ENCODE measurements at regions not wholly inside any gene's neighbourhood (a gene's known extent, or its start where the extent isn't known, plus 50 kb on each side); places are given as distances from the start of the nearest gene placed in this dataset.

DNA sequence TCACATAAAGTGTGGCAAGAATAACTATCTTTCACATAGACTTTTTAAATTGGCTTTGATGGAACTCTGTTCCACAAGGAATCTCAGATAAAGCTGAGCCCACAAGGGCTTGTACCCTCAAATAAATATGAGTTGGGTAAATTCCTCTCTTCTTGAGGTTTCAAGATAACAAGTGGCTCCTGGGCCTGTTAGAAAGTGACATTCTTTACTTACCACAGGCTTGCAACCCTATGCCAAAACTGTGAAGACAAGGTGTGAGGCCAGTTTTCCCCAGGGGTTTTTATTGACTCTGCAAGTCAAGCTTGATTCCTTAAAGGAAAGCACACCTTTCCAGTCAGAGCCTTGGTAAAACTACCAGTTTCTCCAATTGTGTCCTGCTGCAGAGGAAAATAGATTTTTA, 664.8 kb upstream of the GJE1 start:
- TF ChIP-seq, protein P1, sequence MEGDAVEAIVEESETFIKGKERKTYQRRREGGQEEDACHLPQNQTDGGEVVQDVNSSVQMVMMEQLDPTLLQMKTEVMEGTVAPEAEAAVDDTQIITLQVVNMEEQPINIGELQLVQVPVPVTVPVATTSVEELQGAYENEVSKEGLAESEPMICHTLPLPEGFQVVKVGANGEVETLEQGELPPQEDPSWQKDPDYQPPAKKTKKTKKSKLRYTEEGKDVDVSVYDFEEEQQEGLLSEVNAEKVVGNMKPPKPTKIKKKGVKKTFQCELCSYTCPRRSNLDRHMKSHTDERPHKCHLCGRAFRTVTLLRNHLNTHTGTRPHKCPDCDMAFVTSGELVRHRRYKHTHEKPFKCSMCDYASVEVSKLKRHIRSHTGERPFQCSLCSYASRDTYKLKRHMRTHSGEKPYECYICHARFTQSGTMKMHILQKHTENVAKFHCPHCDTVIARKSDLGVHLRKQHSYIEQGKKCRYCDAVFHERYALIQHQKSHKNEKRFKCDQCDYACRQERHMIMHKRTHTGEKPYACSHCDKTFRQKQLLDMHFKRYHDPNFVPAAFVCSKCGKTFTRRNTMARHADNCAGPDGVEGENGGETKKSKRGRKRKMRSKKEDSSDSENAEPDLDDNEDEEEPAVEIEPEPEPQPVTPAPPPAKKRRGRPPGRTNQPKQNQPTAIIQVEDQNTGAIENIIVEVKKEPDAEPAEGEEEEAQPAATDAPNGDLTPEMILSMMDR (IDR thresholded peaks at IDR 0.05; ENCODE audit: poor library complexity) = no peak
- TF ChIP-seq EZH2phosphoT487 (IDR thresholded peaks at IDR 0.05; ENCODE audit: low read depth, severe bottlenecking, unreplicated experiment) (no peak), EZH2 (IDR thresholded peaks at IDR 0.05; ENCODE audit: borderline replicate concordance) (no peak)

Data from hepatocyte (in vitro differentiated cells).